ENCODE measurements at regions not wholly inside any gene's neighbourhood (a gene's known extent, or its start where the extent isn't known, plus 50 kb on each side); places are given as distances from the start of the nearest gene placed in this dataset.
"Not testable (repeated sequence)": the region's sequence is repeated elsewhere in the genome, so short reads cannot be mapped to it uniquely, and the experiment has no call there.

DNA sequence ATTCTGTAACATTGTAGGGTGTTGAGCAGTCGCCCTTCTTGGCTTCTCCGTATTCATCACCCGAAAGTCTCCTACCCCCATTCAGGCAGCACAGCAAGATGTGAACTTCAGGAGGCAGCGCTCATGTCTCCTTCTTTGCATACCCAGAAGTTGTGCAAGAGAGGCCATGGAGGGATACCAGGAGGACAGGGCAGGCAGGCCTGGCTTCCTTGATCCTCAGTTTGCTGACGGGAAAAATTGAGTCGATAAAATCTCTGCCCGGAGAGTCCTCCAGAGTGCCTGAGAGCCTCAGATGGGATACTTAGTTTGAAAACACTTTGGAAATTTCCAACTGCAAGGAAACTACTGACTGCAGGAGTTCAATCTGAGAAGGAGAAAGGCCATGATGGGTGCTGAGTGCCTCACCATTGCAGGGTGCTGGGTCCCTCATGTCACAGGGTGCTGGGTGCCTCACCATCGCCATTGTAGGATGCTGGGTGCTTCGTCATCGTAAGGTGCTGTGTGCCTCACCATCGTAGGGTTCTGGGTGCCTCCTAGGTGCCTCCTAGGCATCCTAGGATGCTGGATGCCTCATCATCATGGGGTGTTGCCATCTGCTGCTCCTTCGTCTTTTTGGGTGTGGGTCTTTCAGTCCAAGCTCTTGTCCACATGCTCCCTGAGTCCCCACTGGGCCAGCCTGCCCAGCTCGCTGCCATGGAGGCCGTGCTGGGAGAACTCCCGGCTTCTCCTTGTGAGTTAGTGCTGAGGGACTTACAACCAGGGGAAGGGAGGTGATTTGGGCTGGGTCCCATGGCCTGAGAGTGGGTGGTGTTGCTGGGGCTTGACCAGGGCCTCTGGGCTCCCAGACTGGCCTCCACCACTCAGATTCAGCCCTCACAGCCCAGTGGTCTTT lies 162.4 kb downstream of the DDX1 start:
- no peak for DNase-seq

DNA sequence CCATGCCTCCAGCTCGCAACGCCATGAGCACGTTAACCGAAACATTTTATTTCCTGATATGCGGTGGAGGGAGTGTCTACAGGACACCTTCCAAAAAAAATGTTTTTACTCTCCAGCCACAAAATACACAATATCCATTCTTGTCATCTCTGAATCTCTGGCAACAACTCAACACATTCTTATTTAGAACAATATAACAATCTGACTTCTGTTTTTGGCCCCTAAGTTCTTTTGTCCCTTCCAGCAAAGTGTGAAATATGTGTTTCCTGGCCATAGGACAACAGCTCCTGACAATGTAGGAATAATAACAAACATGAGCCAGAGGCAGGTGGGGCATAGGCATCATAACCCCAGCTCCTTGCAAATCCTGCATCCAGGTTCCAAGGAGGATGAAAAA lies 163.0 kb downstream of the DDX1 start:
- no peak for DNase-seq

DNA sequence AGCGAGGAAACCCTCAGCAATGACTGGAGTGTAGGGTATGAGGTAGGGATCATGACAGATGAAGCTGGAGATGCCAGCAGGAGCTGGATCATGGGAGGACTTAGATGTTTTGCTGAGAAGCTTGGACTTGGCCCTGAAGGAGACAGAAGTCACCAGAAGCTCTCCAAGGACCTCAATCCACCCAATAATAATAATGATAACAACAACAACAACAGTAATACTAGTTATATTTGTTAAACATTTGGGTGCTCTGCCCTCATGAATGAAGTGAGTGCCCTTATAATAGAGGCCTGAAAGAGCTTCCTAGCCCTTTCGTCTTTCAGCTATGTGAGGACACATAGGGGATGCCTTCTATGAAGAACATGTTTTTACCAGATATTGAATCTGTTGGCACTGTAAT lies 163.9 kb downstream of the DDX1 start:
- no peak for DNase-seq

DNA sequence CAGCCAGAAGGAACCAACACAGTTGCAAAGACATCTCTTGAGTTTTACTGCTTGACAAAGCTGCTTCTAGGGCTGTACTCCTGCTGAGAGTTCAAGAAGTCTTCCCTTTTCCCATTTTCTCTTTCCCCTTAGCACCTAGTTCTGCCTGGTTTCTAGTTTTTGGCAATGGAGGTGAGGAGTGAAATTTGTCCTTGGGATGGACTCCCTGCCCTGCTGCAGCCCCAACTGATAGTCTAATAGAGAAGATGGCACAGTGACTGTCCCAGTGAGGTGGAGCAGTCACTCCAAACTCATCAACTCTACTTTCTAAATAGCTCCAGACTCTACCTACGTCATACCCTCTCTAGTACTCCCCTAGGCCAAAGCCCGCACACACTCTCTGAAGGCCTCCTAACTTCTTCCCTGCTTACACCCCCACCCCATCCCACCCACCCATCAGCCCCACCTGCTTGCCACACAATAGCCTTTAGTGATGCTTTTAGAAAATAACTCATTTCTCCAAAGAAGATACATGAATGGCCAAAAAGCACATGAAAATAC lies 164.4 kb downstream of the DDX1 start:
- DNase-seq = no peak

DNA sequence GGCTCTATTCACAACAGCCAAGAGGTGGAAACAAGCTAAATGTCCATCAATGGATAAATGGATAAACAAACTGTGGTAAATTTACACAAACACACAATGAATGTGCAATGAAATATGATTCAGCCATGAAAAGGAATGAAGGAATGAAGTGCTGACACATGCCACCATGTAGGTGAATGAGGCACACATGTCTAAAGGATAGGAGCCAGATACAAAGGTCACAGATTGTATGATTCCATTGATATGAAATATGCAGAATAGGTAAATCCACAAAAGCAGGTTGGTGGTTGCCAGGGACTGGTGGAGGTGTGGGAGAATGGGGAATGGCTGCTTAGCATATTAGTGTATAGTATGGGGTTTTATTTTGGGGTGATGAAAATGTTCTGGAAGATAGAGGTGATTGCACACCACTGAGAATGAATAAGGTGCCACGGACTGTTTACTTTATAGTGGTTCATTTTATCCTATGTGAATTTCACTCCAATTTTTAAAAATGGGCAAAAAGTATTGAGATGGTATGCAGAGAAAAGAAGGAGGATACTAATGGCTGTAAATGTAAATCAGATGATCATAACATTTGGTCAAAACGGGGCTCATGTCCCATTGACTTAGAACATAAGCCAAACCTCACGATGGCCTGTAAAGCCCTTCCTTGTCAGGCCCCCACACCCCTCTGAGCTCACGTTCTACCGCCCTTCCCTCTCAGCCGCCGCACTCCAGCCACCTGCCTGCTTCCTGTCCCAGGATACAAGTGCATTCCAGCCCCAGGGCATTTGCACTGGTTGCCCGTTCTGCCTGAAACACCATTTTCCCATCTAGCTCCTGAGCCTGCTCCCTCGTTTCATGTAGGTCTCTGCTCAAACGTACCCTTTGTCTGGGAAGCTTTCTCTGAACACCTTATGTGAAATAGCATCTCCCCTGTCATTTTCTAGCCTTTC lies 165.5 kb downstream of the DDX1 start:
- DNase-seq = no peak

DNA sequence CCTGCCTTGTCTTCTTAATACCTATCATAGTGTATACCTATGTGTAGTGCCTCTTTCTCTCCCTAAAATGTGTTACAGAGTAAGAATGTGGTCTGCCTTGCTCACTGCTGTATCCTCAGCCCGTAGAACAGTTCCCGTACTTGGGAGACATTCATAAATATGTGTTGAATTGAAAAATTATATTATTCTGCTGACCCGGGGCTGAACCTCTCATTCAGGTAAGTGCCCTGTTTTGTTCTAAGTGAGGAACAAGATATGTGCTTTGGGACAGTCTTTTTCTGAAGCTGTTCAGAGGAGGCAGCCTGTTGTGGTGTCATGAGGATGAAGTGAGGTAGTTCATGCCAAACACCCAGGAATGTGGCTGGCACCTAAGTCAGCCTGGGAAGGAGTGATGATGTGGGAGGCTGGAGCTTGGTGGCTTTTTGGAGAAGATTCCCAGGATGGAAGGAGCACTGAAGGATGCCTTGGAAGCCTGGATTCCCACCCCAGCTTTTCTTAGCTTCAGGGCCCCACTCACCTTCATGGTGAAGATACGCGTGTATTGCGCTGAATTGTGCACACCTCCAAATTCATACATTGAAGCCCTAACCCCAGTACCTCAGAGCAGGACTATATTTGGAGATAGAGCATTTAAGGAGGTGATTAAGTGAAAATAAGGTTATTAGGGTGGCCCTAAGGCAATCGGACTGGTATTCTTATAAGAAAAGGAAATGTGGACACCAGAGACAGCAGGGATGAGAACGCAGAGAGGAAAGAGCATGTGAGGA lies 166.3 kb downstream of the DDX1 start:
- DNase-seq = no peak

DNA sequence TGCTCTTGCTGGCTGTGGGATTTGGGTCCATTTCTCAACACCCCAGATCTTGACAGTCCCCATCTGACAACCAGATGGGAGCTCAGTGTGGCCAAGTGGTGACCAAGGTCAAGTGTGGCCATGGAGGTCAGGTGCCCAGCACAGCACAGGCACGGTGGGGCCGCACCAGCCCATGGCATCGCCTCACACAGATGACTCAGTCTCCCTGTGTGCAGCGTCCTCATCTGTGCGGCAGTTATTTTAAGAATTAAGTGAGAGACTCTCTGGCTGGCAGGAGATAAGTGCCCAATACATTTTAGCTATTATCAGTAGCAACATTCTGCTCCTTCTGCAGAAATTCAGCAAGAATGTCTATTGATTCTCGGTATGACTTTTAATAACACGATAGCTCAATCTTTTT lies 167.2 kb downstream of the DDX1 start:
- DNase-seq = no peak

DNA sequence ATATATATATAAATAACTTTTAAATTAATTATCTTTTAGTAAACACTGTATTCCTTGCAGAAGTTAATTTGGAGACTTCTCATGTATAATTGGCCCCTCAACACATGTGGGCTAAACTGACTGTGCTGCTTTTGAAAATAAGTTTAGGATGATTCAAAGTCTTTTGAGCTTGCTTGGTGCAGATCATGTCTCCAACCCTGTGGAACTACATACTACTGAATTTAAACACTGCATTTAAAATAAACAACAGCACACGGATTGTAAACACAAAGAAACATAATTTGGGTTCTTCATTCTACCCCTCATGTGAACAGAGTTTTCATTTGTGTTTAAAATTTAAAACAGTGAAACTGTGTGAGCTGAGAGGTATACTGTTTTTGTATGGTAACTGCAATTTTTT lies 167.7 kb downstream of the DDX1 start:
- DNase-seq = no peak

DNA sequence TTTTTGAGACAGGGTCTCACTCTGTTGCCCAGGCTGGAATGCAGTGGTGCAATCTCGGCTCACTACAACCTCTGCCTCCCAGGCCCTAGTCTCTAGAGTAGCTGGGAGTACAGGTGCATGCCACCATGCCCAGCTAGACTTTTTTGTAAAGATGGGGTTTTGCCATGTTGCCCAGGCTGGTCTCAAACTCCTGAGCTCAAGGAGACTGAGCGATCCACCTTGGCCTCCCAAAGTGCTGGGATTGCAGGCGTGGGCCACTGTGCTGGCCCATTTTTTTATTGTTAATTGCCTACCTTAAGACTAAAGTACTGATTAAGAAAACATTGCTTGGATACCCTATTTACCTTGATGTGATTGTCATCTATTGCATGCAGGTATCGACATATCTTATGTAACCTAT lies 168.1 kb downstream of the DDX1 start:
- not testable (repeated sequence) for DNase-seq

DNA sequence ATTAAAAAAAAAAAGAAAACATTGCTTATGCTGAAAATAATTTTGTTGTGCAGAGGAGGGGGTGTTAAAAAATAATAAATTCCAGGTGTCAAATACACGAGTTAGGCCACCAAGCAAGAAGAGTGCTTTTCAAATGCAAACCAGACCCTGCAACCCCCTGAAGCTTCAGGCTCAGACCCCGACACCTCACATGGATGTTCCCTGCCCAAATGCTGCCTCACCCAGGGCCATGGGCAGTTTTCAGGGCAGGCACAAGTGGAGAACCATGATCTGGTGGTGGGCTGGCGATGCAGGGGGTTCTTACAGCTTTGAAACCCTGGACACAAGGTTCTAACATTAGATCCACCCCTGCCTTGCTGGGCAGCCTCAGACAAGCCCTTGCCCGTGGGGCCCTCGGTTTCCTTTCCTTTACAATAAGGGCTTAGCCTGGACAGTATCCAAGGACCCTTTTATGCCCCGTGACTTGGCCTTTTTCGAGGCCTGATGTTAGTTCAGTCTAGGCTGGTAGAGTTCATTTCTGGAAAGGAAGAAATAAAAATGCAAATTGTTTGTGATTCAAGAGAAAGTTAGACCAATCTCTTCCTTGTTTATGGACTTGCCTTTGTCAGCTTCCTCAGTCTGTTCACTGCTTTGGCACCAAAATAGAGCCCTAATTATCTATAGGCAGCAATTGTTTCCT lies 168.7 kb downstream of the DDX1 start:
- DNase-seq = no peak

DNA sequence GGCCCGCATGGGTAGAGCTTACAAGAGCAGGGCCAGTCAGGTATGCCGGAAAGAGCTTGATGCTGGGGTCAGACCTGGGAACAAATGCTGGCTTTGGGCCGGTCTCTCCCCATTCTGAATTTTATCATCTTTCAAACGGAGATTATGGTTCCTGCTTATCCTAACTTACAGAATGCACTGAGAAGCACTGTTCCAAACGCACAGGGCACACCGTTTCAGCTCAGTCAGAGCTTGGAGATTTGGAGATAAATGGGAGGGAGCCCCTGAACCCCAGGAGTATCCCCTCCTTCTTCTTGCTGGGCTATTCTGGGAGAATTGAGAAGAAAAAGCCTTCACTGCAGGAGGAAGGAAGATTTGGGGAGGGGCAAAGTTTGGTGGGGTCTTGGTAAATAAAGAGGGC lies 169.4 kb downstream of the DDX1 start:
- no peak for DNase-seq

DNA sequence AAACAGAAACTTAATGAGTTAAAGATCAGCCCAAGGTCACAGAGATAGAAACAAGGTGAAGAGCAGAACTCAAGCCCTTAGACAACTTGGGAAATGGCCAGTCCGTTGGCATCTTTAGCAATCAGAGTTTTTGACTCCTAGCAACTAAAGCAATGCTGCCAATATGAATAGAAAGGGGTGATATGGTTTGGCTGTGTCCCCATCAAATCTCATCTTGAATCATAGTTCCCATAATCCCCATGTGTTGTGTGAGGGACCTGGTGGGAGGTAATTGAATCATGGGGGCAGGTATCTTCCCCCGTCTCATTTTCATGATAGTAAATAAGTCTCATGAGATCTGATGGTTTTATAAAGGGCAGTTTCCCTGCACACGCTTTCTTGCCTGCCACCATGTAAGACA lies 170.2 kb downstream of the DDX1 start:
- no peak for DNase-seq

DNA sequence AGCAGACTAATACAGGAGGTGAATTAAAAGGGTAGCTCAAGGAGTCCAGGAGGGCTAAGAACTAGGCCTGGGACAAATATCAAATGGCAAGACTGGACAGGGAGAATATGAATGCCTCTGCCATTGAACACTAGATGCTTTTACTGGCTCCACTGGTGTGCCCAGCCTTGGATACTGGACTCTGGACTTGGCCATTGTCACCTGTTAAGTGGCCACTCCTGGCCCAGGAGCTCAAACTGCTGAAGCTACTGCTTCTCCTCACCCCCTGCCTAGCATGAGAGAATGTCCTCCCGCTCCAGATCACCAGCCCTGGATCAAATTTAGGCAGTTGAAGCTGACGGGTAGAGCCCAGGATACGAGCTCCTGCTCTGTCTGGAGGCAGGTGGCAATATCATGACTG lies 170.8 kb downstream of the DDX1 start:
- DNase-seq = no peak

DNA sequence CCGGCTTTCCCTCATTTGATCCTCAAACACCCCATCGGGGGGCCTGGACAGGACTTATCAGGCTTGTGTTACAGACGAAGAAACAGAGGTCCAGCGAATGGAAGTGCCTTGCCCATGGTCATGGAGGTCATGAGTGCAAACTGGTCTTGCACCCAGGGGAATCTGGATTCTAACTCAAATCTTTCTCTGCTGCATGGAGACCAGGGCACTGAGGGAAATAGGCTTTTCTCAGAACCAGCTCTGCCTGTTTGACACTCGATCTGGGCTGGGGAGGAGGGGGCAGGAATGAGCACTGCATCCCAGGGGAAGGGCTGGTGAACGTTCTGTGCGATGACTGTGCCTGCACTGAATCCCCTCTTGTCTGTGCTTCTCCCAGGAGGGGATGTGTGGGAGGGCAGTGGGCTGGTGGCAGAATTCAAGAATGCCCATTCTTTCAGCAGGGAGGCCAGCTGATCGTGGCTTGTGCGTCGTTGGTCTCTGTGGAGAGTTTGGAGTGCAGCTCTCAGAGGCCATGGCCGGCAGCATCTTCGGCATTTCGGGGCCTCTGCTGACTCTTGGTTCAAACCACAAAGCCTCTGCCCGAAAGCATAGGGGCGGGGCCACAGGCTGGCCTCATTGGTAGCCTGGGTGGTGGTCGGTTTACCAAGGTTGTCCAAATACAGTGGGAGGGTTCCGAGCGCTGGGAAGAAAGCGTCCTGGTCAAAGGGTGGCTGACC lies 171.6 kb downstream of the DDX1 start:
- no peak for DNase-seq

DNA sequence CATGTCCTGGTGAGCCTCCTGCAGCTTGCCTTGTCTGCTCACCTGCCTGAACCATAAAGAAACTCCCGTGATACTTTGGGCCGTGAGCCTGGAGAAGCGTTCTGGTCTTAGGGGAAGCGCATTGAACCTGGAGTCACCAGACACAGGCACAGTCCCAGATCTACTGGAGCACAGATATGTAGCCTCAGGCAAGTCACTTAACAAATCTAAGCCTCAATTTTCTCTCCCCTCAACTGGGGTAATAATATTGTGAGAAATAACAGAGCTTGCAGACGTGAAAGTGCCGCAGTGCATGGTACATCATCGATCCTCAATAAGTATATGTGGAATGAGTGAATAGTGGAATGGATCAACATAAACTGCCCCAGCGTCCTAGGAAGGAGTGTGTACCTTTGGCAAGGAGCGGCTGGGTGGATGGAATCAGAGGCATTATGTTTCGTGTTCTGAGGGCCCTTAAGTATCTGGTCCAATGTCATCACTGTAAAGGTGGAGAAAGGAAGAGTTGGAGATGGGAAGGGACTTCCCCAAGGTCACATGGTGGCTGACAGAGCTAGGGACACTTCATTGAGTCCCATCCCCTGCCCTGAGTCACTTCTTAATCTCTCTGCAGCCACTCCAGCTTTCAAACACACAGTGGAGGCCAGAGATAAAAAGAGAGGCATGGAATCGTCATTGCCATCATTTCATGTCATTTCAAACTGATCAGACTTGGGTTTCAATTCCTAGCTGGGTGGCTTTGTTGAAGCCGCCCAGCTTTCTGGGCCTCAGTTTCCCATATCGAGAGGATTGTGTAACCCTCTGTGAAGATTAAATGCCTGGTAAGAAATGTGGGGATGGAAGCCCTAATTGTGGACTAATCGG lies 172.4 kb downstream of the DDX1 start:
- DNase-seq = no peak

DNA sequence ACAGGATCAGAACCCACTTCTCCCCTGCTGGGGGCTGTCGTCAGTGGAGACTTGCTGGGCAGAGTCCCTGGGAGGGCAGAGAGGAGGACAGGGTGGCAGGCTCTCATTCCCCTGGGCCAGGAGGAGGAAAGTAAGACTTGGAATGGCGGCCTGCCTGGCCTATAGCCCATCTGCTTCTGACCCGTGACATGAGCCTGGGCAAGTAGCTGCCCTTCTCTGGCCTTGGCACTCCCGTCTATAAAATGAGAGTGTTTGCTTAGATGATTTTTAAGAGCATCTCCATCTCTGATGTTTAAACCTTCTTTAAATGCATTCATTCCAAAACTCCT lies 173.0 kb downstream of the DDX1 start:
- no peak for DNase-seq

DNA sequence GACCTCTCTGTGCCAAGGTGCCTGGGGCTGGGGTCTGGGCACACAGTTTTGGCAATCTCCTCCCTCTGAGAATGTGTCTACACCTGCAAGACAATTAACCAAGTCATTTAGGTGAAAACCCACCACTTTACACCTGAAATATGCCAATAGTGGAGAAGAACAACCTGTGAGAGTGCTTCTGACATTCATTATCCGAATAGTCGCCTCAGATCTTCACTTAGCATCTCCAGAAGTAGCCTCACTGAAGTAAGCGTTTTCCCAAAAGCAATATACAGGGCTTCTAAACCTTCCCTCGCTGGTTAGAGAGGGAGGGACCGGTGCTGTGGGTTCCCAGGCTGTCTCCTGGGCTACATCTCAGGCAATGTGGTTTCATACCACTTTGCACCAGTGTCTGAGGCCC lies 173.5 kb downstream of the DDX1 start:
- no peak for DNase-seq

DNA sequence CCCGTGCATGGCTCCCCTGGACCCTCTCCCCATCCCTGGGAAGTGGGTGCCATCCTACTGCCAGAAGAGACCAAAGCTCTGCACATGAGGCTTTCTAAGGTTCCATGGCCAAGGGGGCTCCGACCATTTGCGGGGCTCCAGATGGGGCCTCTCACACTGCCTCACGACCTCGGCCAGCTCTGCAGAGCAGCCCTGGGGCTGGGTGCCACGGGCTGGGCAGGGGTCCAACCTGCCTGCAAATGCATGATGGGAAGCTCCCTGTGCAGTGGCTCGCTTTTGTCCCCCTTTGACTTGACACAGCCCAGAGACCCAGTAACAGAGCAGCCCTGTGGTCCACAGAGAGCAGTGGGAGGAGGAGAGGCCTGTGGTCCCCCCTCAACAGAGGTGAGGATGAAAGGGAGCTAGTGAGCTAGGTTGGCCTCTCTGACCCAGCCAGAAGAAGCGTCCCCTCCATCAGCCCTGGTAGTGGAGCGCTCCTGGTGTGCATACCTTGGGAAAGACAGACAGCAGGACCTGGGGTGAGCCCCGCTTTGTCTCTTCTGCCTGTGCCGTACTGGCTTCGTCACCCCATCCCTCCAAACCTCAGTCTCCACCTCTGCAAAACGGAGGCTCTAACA lies 174.1 kb downstream of the DDX1 start:
- no peak for DNase-seq

DNA sequence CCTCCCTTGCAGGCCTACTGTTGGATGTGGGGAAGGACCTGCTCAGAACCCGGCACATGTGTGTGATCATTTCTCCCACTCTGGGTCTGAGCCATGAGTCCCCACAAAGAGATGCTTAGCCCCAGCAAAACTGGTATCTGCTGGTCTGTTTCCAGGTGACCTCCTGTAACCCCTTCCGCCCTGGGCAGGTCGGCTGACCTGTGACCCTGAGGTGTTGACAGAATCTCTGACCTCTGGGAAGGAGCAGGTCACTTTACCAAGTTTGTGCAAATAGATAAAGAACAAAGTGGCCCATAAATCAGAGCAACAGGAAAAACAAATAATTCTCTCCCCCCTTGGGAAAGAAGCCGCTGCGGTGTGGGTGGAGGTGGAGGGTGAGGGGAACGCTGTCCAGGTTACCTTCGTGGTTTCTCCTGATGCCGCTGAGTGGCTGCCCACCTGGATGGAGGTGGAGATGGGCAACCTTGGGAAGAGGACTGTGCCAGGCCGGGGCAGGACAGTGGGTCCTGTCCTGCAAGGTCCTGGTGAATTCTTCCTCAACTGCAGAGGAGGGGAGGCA lies 174.0 kb upstream of the MYCN start:
- no peak for DNase-seq
